GM21526 (cell line): ENCODE measurements at regions not wholly inside any gene's neighbourhood (a gene's known extent, or its start where the extent isn't known, plus 50 kb on each side); places are given as distances from the start of the nearest gene placed in this dataset.
"Not testable (repeated sequence)": the region's sequence is repeated elsewhere in the genome, so short reads cannot be mapped to it uniquely, and the experiment has no call there.

Experiments
- ATAC-seq: cut with Tn5 transposase; IDR thresholded peaks from one replicate; pipeline ENCODE4 v1.9.1; 2021; ENCODE audit warnings: moderate library complexity; ENCODE audit not compliant: unreplicated experiment, low FRiP score

- no peak for ATAC-seq
Measured at GRCh38 chr6:14757418-14757817, 488.5 kb upstream of the JARID2 start.

GRCh38 chr6:14758421-14759081, 487.3 kb upstream of the JARID2 start:
- ATAC-seq, result no peak

- no peak for ATAC-seq
Measured at GRCh38 chr6:14759976-14760672, 485.7 kb upstream of the JARID2 start.

- no peak for ATAC-seq
Measured at GRCh38 chr6:14762077-14762476, 483.8 kb upstream of the JARID2 start.

GRCh38 chr6:14763139-14763538, 482.7 kb upstream of the JARID2 start:
- no peak for ATAC-seq

GRCh38 chr6:14763616-14764015, 482.3 kb upstream of the JARID2 start:
- no peak for ATAC-seq

- ATAC-seq, result no peak
Measured at GRCh38 chr6:14765106-14765505, 480.8 kb upstream of the JARID2 start.

GRCh38 chr6:14765721-14766390, 480.0 kb upstream of the JARID2 start:
- no peak for ATAC-seq

- no peak for ATAC-seq
Measured at GRCh38 chr6:14766391-14766994, 479.4 kb upstream of the JARID2 start.

GRCh38 chr6:14767226-14767625, 478.6 kb upstream of the JARID2 start:
- no peak for ATAC-seq

GRCh38 chr6:14770040-14770439, 475.8 kb upstream of the JARID2 start:
- ATAC-seq, result no peak

- no peak for ATAC-seq
Measured at GRCh38 chr6:14770572-14770971, 475.3 kb upstream of the JARID2 start.

- ATAC-seq, result no peak
Measured at GRCh38 chr6:14771016-14771415, 474.9 kb upstream of the JARID2 start.

GRCh38 chr6:14772188-14772587, 473.7 kb upstream of the JARID2 start:
- ATAC-seq, result no peak

- ATAC-seq, result no peak
Measured at GRCh38 chr6:14775528-14775927, 470.3 kb upstream of the JARID2 start.

GRCh38 chr6:14776307-14776706, 469.6 kb upstream of the JARID2 start:
- no peak for ATAC-seq

GRCh38 chr6:14781772-14782525, 463.9 kb upstream of the JARID2 start:
- no peak for ATAC-seq

- not testable (repeated sequence) for ATAC-seq
Measured at GRCh38 chr6:14782921-14783464, 462.9 kb upstream of the JARID2 start.

- no peak for ATAC-seq
Measured at GRCh38 chr6:14783594-14783993, 462.3 kb upstream of the JARID2 start.
